GM19395 (cell line): ENCODE measurements at regions not wholly inside any gene's neighbourhood (a gene's known extent, or its start where the extent isn't known, plus 50 kb on each side); places are given as distances from the start of the nearest gene placed in this dataset.

ENCODE experiments used
- ATAC-seq: cut with Tn5 transposase; IDR thresholded peaks from one replicate; pipeline ENCODE4 v1.9.1; 2021; ENCODE audit warnings: mild to moderate bottlenecking, moderate library complexity; ENCODE audit not compliant: unreplicated experiment

GRCh38 chr12:91974541-91975085 lies 171.0 kb downstream of the BTG1 start:
- no peak for ATAC-seq

DNA sequence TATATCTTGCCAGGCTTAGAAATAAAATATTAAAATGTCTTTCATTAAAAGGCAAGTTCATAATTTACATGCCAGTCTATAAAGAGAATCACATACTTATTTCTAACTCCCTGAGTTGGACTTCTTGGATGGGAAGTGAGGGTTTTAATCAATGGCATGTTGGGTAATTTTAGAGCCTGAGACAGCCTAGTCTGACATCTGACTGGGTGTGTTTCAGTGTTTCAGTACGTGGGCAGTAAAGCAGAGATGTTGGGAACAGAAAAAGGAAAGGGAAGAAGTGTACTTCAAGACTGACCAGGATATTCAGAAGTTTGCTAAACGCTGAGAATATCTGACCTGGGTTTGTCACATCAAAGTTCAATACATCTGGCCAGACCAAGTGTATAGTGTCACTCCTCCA lies 171.8 kb downstream of the BTG1 start:
- ATAC-seq = no peak

DNA sequence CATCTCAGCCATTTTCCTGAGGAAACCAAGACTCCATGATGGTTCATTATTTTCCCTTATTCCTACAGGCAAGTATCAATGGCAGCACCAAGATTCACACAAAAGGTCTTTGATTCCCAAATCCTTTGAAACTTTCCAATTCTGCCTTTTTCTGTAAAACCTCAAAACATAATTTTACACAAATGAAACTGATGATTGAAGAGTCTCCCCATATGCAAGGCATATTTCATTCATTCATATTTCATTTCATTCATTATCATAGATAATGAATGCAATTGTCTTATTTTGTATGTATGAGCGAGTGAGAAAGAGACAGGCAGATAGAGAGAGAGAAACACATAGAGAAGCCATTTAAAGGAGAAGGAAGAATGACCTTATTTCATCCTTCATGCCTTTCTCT lies 172.8 kb downstream of the BTG1 start:
- no peak for ATAC-seq

DNA sequence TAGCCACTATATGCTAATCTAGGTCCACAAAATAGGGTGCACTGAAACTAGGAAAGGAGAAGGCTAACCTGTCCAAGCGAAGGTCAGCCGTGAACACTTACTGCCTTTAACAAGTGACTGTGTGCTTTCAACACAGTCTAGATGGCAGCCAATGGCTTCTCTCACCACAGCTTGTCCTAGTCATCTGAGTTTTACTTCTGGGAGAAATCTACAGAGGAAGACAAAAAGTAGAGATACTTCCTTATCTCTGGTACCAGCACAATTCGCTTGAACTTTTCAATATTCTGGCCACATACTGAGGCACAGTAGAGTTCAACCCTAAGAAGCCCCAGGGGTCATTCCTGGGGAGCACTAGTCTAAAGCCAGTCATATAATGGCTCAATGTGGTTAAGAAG lies 176.9 kb downstream of the BTG1 start:
- no peak for ATAC-seq

DNA sequence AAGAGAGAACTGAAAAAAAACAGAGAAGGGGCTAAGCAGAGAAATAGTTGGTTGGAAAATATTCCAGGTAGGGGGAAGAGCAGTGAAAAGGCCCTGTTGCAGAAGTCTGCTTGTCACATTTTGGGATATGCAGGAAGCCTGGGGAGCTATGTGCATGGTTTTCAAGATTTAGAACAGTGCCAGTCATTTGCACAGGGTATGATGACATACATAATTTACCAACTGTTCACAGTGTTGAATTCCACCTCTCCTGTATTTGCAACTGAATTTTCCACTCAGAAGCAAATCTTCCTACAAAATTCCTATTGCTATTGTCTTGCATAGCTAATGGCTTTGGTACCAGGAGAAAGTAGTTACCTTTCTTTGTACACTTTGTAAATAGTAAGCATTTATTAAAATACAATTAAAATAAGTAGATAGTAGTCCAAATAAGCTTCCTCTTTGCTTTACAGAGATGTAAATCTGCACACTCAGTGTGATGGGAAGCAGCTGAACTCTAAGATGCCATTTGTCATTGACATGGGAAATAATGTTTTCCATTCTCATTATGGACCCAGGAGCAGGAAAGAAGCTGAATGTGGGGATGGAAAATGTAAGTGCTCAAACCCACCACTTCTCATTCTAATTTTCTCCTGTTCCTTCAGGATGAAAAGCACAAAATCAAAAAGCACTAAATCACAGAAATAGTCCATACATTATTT lies 177.4 kb downstream of the BTG1 start:
- no peak for ATAC-seq

GRCh38 chr12:91967590-91967989 lies 178.1 kb downstream of the BTG1 start:
- ATAC-seq = no peak

- no peak for ATAC-seq
Observed at GRCh38 chr12:91965781-91966180, 179.9 kb downstream of the BTG1 start.

GRCh38 chr12:91964501-91964900 lies 181.1 kb downstream of the BTG1 start:
- ATAC-seq = no peak

DNA sequence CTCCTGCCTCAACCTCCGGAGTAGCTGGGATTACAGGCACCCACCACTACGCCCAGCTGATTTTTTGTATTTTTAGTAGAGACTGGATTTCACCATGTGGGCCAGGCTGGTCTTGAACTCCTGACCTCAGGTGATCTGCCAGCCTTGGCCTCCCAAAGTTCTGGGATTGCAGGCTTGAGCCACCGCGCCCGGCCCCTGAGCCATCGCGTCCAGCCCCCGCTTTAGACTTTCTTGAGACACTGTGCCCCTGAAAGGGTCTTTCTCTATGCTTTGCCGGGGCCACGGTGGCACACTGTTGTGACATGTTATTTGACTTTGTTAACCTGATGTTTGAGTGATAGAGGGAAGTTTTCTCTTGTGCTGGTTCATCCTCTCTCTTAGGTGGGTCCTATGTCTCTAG lies 186.4 kb downstream of the BTG1 start:
- no peak for ATAC-seq

DNA sequence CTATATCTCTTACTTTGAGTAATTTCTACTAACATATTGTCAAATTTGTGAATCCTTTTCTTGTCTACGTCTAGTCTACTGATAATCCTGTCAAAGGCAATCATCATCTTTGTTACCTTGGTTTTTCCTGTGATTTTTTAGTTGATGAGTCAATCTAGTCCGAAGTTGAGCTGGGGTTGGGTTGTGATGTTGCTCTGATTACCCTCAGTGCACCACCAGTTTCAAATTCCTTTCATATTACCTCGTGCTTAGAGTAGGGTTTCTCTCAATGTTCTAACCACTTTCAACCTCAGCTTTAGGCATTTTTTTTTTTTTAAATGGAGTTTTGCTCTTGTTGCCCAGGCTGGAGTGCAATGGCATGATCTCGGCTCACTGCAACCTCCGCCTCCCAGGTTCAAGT lies 186.8 kb downstream of the BTG1 start:
- ATAC-seq = no peak

GRCh38 chr12:91954747-91955146 lies 190.9 kb downstream of the BTG1 start:
- no peak for ATAC-seq

DNA sequence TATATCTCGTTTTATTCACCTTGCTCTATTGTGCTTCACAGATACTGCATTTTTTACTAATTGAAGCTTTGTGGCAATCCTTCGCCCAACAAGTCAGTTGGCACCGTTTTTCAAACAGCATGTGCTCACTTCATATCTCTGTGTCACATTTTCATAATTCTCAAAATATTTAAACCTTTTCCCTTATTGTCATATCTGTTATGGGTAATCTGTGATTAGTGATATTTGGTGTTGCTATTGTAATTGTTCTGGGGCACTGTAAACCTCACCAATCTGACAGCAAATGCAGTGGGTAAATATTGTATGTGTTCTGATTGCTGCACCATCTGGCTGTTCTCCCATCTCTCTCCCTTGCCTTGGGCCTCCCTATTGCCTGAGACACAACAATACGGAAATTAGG lies 191.3 kb downstream of the BTG1 start:
- no peak for ATAC-seq

DNA sequence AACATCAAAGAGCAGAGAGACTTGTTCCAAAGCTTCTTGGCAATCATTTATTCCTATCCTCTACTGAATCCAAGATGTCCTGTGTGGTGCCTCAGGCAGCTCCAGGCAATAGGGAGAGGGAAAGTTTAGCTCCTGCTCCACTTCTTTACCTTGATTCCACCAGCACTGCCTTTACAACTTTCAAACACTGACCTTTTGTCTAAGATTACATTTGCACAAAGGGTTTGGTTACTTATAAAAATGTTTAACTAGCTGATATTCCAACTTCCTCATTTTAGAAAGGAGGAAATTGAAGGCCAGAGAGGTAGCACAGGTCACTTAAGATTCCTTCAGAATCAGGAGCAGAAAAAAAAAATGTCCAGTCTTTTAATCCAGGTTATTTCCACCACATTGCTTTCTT lies 192.7 kb downstream of the BTG1 start:
- no peak for ATAC-seq

DNA sequence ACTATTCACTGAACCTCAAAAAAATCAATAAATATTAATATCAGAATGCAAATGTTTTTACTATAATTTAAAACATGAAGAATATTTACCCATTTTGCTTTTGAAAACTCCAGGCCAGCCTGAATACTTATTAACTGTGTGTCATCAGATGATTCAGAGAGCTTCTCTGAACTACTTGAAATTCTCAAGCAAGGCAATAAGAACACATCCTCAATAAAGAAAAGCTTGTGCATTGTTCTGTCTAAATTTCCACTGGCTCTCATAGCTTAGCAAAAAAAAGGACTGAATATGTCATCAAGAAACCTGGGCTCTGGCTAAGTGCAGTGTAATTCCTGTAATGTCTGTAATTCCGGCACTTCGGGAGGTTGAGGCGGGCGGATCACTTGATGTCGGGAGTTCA lies 194.1 kb downstream of the BTG1 start:
- ATAC-seq = no peak

DNA sequence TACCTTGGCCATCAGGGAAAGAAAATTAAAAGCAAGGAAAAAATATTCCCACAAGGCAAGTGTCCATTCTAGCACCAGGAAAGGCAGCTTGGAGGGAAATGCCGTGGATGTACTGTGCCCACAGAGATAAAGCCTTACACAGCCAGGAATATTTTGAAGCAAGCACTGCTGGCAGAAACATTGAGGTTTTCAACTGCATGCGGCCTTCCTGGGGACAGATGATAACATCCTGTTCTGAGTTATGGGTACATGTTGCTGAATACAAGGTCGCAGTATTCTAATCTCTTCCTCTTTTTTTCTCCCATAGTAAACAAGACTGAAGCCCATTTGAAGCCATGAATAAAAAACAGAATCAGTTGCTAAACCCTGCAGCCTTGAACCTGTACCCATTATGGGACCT lies 197.1 kb downstream of the BTG1 start:
- ATAC-seq = no peak

DNA sequence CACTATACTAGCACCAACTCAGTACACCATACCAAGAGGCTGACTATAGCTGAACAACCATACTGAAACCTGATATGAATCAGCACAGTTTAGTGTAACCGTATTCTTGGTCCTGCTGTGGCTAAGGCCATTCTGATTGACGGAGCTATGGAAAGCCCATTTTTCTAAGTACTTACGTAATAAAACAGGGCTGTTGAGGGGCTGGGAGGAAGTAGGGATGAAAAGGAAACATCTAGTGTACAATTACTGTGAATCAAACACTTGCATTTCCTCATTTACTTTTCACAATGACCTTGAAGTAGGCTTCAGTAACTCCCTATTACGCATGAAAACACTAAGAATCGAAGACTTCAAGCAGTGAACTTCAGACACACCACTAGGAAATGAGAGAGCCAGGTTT lies 198.2 kb downstream of the BTG1 start:
- ATAC-seq = peak; percentile 57

- no peak for ATAC-seq
Observed at GRCh38 chr12:91944637-91945036, 201.0 kb downstream of the BTG1 start.

GRCh38 chr12:91940826-91941570 lies 204.6 kb downstream of the BTG1 start:
- no peak for ATAC-seq

- ATAC-seq = no peak
Observed at GRCh38 chr12:91940322-91940721, 205.3 kb downstream of the BTG1 start.

DNA sequence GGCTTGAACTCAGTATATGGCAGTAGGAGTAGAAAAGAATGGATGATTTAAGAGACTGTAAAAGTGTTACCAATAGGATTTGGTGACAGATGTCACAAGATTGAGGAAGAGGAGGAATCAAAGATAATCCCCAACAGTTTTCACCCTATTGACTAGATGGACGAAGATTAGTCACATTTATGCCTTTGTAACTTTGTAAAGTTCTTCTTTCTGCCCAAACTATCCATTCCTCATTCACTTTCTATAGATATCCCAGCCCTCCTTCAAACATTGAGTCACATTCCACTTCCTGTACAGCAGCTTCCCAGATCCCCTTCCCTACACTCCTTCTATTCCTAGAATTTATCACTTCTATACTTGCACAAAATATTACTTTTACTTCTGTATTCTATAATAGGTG lies 207.9 kb downstream of the BTG1 start:
- ATAC-seq = no peak

GRCh38 chr12:91937009-91937408 lies 208.6 kb downstream of the BTG1 start:
- no peak for ATAC-seq

DNA sequence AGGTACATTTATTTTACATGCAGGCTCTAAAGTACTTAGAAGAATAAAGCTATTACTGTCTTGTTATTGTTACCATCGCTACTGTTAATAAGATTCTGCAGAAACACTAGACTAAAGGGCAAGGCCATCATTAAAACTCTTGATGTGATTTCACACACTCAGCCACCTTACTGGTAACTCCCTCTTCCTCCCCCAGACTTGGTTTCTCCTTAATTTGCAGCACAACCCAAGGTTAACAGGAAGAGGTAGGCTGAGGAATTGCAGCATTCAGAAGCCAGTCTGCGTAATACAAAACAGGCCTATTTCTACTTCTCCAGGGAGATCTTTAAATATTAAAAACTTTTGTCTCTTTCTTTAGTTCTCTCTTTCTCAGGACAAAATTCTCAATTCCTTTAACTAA lies 210.3 kb downstream of the BTG1 start:
- no peak for ATAC-seq
